HEK293T (cell line): ENCODE measurements at regions not wholly inside any gene's neighbourhood (a gene's known extent, or its start where the extent isn't known, plus 50 kb on each side); places are given as distances from the start of the nearest gene placed in this dataset.

Experiments
- CTCF ChIA-PET: fragments of 350-600 bp; formaldehyde crosslinking; extraction: SDS; loops from one replicate; lab custom pipeline; 2021; ENCODE audit warnings: antibody characterized with exemption, inconsistent platforms; lab: Yijun Ruan, JAX
- POLR2A ChIA-PET: fragments of 350-600 bp; formaldehyde crosslinking; extraction: SDS; loops from one replicate; lab custom pipeline; 2020; ENCODE audit warnings: antibody characterized with exemption, inconsistent platforms; lab: Yijun Ruan, JAX
- DNase-seq: peaks from one replicate; pipeline ENCODE4 v3.0.0; 2012; ENCODE audit warnings: mixed read lengths; ENCODE audit errors: extremely low spot score
- ARNT ChIP-seq: fragments of 450-650 bp; IDR thresholded peaks from 2 replicates; pipeline ENCODE4 v1.6.1; 2017; ENCODE audit warnings: mild to moderate bottlenecking
- BHLHE40 ChIP-seq: fragments of 450-650 bp; IDR thresholded peaks from 2 replicates; pipeline ENCODE4 v1.6.1; 2016; ENCODE audit warnings: mild to moderate bottlenecking, moderate library complexity, borderline replicate concordance
- CTBP1 ChIP-seq: fragments of 450-650 bp; IDR thresholded peaks from 2 replicates; pipeline ENCODE4 v1.6.1; 2016; ENCODE audit warnings: borderline replicate concordance
- ELF4 ChIP-seq: fragments of 450-650 bp; IDR thresholded peaks from 2 replicates; pipeline ENCODE4 v1.6.1; 2017; ENCODE audit warnings: antibody characterized with exemption
- FOXA1 ChIP-seq: fragments of 450-650 bp; IDR thresholded peaks from 2 replicates; pipeline ENCODE4 v1.6.1; 2016; ENCODE audit warnings: mild to moderate bottlenecking
- FOXK2 ChIP-seq: fragments of 450-650 bp; IDR thresholded peaks from 2 replicates; pipeline ENCODE4 v1.6.1; 2016; ENCODE audit warnings: mild to moderate bottlenecking
- FOXM1 ChIP-seq: fragments of 450-650 bp; IDR thresholded peaks from 2 replicates; pipeline ENCODE4 v1.6.1; 2017; ENCODE audit warnings: mild to moderate bottlenecking, borderline replicate concordance
- HDGF ChIP-seq: fragments of 450-650 bp; IDR thresholded peaks from 2 replicates; pipeline ENCODE4 v1.6.1; 2017; ENCODE audit warnings: antibody characterized with exemption, borderline replicate concordance
- L3MBTL2 ChIP-seq: fragments of 450-650 bp; conservative IDR thresholded peaks from 2 replicates; pipeline ENCODE4 v1.6.1; 2016; ENCODE audit warnings: mild to moderate bottlenecking
- LEF1 ChIP-seq: fragments of 450-650 bp; IDR thresholded peaks from 2 replicates; pipeline ENCODE4 v1.6.1; 2017; ENCODE audit warnings: mild to moderate bottlenecking, borderline replicate concordance
- NFRKB ChIP-seq: fragments of 450-650 bp; IDR thresholded peaks from 2 replicates; pipeline ENCODE4 v1.6.1; 2016; ENCODE audit warnings: mild to moderate bottlenecking, moderate library complexity
- SP1 ChIP-seq: fragments of 450-650 bp; IDR thresholded peaks from 2 replicates; pipeline ENCODE4 v1.6.1; 2017
- SUZ12 ChIP-seq: fragments of 450-650 bp; IDR thresholded peaks from 2 replicates; pipeline ENCODE4 v1.6.1; 2016; ENCODE audit warnings: mild to moderate bottlenecking
- TARDBP ChIP-seq: fragments of 450-650 bp; IDR thresholded peaks from 2 replicates; pipeline ENCODE4 v1.6.1; 2016
- ZNF384 ChIP-seq: fragments of 450-650 bp; IDR thresholded peaks from 2 replicates; pipeline ENCODE4 v1.6.1; 2016
- TF ChIP-seq, protein P1 (sequence below): fragments of 450-650 bp; IDR thresholded peaks from 2 replicates; pipeline ENCODE4 v1.6.1; 2016

DNA sequence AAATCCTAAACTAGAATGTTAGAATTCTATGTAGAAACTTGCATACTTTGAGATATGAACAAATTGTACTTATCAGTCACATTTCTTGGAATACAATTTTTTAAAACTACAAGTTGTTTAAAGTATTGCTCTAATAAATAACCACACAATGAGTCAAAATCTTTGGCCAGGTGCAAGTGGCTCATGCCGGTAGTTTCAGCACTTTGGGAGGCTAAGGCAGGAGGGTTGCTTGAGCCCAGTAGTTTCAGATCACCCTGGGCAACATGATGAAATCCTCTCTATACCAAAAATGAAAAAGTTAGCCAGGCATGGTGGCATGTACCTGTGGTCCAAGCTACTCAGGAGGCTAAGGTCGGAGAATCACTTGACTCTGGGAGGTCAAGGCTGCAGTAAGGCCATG lies 257.8 kb downstream of the COX7C start:
- DNase-seq = no peak
- POLR2A ChIA-PET = no interaction called here
- no peak for TF ChIP-seq CTBP1
- no peak for TF ChIP-seq NFRKB
- no peak for TF ChIP-seq BHLHE40
- TF ChIP-seq LEF1 = no peak
- TF ChIP-seq ELF4 = no peak
- TF ChIP-seq L3MBTL2 = no peak
- TF ChIP-seq HDGF = no peak
- TF ChIP-seq SUZ12 = no peak
- no peak for TF ChIP-seq FOXA1
- no peak for TF ChIP-seq ZNF384
- TF ChIP-seq FOXM1 = no peak
- no peak for TF ChIP-seq FOXK2
- no peak for TF ChIP-seq ARNT
- TF ChIP-seq, protein P1, sequence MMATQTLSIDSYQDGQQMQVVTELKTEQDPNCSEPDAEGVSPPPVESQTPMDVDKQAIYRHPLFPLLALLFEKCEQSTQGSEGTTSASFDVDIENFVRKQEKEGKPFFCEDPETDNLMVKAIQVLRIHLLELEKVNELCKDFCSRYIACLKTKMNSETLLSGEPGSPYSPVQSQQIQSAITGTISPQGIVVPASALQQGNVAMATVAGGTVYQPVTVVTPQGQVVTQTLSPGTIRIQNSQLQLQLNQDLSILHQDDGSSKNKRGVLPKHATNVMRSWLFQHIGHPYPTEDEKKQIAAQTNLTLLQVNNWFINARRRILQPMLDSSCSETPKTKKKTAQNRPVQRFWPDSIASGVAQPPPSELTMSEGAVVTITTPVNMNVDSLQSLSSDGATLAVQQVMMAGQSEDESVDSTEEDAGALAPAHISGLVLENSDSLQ = no peak
- TF ChIP-seq TARDBP = no peak
- no peak for TF ChIP-seq SP1
- CTCF ChIA-PET = no interaction called here

DNA sequence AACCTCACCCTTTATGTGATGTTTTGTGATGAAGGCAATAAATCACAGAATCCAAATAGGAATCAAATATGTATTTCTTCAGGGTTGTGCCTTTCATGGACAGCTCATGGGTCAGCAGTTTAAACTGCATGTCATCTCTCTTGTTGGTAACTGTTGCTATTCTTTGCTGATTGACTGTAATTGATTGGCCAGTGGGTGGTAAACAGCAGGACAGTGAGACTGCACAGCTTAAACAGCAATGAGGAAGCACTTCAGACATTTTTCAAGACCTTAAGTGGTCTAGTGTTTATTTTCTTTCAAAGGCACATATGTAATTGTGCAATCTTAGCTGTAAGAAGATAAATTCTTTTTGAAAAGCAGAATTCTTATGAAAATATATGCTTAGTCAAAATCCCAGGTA lies 260.5 kb downstream of the COX7C start:
- ChIA-PET CTCF (interaction anchor here (1.6 kb wide), 1 partner anchor 133 kb away, joined by 3 read pairs; no protein-coding TSS in a partner anchor), POLR2A (no interaction called here)
- TF ChIP-seq LEF1 (no peak), CTBP1 (peak; percentile 19; the same call in 1 of the 2 replicates)
- TF ChIP-seq, protein P1 = peak; percentile 74
- DNase-seq = peak; percentile 6

DNA sequence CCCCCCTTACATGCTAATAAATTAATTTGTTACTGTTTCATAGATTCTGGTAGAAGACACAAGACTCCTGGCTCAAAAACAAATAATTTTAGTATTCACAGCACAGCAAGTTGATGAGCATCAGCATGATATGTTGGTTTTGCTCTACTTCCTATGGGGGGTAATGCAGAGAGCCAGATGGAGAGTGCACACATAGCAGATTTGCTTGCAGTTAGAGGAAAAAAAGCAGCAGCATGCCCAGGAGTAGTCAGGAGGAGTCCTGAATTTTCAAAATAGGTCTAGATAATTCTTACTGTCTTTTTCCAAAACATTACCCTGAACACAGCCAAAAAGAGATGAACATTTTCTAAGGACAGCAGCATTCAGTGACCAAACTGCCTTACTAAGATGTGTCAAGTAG lies 261.3 kb downstream of the COX7C start:
- TF ChIP-seq ZNF384 (no peak), FOXM1 (no peak), ARNT (no peak), NFRKB (no peak), FOXK2 (no peak), SUZ12 (no peak), LEF1 (no peak), FOXA1 (no peak)
- TF ChIP-seq, protein P1 = no peak
- DNase-seq = no peak
- CTCF ChIA-PET = no interaction called here
- POLR2A ChIA-PET = no interaction called here

DNA sequence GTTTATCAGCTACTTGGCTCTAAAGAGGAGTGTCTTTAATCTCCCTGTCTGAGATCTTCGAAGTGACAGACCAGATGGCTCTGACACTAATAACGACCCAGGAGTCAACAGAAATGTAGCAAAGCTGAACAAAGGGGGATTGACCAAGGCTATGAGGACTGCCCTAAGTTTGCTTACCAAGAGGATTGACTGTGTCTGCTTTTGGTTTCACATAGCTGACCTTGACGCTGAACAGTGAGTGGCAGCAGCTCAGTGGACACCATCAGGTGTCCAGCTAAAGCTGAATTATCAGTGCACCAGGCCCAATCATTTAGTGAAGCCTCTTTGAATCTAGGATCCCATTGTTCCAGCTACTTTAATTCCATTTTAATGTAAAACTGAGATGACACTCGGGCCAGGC lies 262.6 kb downstream of the COX7C start:
- POLR2A ChIA-PET = no interaction called here
- CTCF ChIA-PET = interaction anchor here (0.6 to 1.8 kb wide), 8 partner anchors 9 to 479 kb away, joined by 3 to 12 read pairs (median 4); no protein-coding TSS in a partner anchor

DNA sequence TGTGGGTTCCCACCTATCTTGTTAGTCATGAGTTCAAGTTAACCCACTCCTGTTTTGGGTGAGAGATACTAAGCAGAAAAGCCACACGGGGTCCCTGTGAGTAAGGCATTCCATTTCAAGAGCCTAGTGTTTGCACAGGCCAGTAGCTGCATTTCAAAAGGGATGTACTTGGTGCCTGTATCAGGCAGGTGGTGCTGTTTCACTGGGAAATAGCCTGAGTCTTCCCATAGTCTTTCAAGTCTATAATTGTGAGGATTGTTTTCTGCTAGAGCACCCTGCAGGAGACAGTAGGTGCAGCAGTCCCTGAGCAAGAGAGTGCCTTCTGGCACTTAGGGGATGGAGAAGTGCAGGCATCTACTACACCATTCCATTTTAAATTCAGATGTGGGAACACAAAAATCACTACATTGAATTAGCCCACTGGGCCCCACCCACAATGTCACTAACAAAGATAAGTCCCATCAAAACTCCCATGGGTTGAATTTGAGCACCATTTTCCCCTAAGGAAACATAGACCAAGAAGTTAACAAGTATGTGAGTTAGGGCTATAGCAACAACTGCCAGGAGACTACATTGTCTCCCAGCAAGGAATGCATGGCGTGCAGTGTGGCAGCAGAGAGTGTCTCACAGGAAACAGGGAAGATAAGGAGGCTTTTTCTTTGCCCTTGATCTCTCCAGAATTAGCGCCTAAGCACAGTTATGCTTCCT lies 263.2 kb downstream of the COX7C start:
- TF ChIP-seq TARDBP (no peak), ZNF384 (no peak), LEF1 (no peak), FOXM1 (no peak), HDGF (no peak), NFRKB (no peak), SUZ12 (no peak), ARNT (no peak), ELF4 (no peak), CTBP1 (no peak)
- peak; percentile 66 for DNase-seq
- POLR2A ChIA-PET = no interaction called here

More for the DNA sequence above, 262.6 kb downstream of the COX7C start:
- DNase-seq = no peak
- TF ChIP-seq LEF1 (no peak), TARDBP (no peak), NFRKB (no peak), SP1 (no peak), L3MBTL2 (no peak), BHLHE40 (no peak), ZNF384 (no peak), ARNT (no peak)

DNA sequence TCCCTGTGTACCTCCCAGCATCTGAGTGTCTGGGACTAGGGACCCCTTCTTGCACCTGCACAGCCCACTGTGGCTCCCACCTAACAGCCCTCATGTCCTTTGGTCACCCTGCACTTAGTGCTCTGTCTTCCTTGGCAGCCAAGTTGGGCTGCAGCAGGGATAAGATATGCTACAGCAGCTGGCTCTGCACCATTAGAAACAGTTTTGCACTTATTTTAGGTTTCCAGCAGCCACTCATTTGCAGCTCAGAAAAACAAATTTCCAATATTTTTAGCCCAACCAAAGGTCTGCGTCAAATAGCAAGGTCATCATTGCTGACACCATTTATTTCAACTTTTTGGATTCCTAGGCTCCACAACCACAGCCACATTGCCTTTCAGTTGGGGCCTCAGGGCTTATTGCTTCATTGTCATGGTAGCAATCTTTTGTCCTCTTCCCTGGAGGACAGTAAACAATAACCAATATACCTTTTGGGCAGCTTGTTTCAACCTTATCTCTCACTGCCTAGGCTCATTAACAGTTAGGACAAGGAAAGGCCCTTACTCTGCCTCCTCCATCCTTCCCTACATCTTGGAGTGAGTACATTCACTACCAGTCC lies 263.9 kb downstream of the COX7C start:
- ChIA-PET POLR2A (no interaction called here), CTCF (no interaction called here)
- DNase-seq = no peak
- TF ChIP-seq ARNT (no peak), SP1 (no peak), TARDBP (no peak), ELF4 (no peak), L3MBTL2 (no peak), FOXM1 (no peak), FOXA1 (no peak), HDGF (no peak), SUZ12 (no peak), NFRKB (no peak), LEF1 (no peak), BHLHE40 (no peak), FOXK2 (no peak), CTBP1 (no peak), ZNF384 (no peak)
- TF ChIP-seq, protein P1 = no peak

More for the DNA sequence above, 263.2 kb downstream of the COX7C start:
- CTCF ChIA-PET = interaction anchor here (0.6 to 1.8 kb wide), 8 partner anchors 9 to 479 kb away, joined by 3 to 12 read pairs (median 4); no protein-coding TSS in a partner anchor
